Fibroblast of gingiva (primary cell): ENCODE measurements at regions not wholly inside any gene's neighbourhood (a gene's known extent, or its start where the extent isn't known, plus 50 kb on each side); places are given as distances from the start of the nearest gene placed in this dataset.
A peak's percentile ranks its signal among the peaks of the same experiment; 100 is the strongest.
"Not testable (repeated sequence)": the region's sequence is repeated elsewhere in the genome, so short reads cannot be mapped to it uniquely, and the experiment has no call there.

Source experiments
- DNase-seq: peaks from one replicate; pipeline ENCODE4 v3.0.0-alpha.2; 2011; ENCODE audit warnings: low read depth

DNA sequence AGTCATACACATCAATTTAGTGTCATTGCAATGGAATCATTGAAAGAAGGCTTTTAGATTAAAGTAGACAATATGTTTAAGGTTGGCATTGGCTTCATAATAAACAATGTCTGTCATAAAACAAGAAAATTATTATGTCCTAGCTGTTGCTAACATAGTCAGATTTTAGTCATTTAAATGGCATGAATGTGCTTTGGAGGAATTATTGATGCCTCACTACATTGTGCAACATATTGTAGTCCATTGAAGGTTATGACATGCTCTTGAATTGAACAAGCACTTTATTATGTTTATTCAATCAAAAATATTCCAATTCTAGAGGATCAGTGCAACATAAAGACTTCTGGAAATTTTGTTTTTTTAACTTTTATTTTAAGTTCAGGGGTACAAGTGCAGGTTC, 489.8 kb upstream of the AMOT start:
- DNase-seq, result peak; percentile 34

DNA sequence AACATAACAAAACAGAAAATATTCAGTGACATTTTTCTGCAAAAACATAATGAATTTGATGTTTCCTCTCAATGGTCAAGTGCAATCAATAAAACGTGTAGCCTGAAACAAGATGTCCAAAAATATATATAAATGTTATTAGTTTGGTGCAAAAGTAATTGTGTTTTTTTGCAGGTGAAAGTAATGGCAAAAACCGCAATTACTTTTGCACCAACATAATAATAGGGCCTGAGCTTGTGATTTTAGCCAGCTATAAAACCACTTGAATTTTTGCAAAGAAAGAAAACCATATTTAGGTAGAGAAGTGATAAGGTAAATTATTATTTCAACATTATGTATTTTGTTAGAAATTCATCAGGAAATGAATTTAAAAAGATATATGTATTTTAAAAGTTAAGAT, 475.3 kb upstream of the AMOT start:
- no peak for DNase-seq

DNA sequence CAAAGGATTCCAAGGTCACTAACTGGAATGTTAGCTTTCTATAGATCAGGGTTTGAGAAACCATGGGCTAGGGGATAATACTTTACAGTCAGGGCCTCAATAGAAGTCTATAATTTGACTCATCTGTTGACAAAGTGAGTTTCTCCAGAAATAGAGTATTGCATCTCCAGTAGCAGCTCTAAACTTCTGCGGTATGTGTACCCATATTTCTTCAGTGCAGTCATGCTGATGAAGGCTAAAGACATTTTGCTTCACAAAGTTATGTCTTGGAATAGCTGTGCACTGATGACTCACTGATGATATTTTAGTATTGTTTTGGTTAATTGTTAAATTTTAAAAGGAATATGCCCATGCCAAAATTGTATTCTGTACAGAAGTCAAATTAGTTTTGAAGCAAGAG, 464.9 kb upstream of the AMOT start:
- DNase-seq, result peak; percentile 88

DNA sequence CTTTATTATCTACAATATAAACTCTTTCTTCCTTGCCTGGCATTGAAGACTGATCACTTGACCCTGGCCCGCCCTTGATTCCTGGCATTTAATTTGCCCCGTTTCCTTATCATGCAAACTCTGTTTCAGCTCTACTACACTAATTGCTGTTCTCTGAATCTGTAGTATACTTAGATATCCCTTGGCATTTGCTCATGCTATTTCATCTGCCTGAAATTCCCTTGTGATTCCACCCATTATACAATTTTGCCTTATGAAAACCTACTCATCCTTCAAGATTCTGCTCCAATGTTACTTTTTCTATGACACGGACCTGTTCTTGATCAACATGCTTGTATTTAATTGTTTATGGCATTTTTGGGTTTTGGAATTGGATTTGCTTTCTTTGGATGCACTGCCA, 459.9 kb upstream of the AMOT start:
- DNase-seq, result peak; percentile 9

DNA sequence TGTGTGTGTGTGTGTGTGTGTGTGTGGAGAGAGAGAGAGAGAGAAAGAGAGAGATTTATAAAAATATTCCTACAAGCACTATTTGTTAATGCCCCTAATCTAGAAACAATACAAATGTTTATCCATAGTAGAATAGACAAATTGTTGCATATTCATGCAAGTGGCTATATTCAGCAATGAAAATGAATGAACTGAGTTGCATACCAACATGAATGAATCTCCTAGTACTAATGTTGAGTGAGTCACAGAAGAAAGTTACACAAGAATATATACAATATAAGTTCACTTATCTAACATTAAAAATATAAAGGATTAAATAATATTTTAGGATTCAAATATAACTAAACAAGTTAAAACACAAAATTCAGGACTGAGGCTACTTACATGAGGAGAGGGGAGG, 456.8 kb upstream of the AMOT start:
- DNase-seq, result peak; percentile 12

DNA sequence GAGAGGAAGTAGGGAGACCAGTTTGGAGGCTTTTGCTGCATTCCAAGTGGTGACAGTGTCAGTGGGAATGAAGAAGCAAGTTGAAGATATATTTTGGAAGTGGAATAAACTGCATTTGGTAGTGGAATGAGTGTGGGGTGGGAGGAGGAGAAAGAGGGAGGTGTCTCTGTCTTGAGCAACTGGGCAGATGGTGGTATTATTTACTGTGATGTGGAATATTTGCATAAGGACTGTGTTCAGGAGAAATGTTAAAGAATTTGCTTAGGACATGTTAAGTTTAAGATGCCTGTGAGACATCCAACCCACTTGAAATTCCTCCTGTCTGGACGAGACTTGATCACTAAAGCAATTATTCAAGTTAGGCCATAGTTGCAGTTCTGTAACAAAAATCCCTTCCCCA, 448.9 kb upstream of the AMOT start:
- DNase-seq, result peak; percentile 0

DNA sequence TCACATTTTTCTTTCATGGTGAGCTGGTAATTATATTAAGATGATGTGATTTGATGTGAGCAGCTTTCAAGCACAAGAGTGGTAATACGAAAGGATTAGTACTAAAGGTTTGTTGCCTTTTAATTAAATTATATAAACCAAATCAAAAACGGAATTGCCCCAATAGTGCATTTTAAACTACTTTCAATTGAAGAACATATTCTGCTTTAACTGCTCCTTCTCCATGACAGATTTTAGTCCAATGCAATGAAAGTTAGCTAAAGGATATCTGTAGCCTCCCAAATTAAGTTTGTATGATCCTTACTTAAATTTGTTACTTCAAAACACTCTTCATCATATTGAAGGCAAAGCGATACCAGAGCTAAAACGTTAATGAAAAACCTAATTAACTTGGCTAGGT, 447.1 kb upstream of the AMOT start:
- no peak for DNase-seq

DNA sequence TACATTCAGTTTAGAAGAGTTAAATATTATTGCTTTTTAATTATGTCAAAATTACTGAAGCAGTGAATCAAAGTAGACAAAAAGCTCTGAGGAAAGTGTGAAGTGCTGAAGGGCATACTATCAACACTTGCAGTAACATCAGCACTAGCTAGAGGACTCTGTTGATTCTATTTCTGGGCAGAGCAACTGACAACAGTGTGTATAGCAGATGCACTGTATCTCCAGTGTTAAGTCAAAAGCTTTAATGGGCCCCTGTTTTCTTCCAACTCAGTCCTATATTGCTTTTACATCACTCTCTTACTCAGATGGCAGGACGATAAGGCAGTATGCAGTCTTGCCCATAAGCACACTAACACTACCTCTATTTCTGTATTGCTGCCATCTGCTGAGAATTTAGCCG, 435.2 kb upstream of the AMOT start:
- no peak for DNase-seq

DNA sequence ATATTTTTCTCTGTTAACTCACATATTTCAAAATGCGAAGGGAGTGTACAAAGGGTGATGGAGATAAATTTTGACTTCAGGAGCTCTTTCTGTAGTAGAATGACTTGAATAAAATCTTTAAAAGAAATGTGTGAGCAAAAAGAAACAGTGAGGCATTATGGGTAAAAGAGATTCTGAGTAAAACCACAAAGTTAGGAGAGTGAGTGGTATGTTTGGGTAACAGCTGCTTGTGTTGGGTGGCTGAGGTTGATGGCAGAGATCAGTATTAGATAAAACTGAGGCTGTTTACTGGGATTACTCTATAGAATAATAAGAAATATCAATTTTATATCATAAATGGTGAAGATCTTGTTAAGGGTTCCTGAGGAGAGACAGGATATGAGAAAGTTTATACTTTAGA, 434.2 kb upstream of the AMOT start:
- DNase-seq, result no peak

DNA sequence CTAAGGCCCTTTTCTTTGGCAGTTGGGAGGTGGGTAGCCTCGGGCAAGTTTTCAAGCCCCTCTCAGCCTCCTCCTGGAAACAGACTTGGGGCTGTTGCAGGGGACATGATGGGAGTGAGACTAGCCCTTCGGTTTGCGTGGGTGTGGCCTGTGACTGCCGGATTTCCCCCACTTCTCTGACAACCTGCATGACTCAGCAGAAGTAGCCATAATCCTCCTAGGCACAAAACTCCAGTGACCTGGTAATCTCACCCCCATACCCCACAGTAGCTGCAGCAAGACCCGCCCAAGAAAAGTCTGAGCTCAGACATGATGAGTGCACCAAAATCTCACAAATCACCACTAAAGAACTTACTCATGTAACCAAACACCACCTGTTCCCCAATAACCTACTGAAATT, 433.7 kb upstream of the AMOT start:
- no peak for DNase-seq

DNA sequence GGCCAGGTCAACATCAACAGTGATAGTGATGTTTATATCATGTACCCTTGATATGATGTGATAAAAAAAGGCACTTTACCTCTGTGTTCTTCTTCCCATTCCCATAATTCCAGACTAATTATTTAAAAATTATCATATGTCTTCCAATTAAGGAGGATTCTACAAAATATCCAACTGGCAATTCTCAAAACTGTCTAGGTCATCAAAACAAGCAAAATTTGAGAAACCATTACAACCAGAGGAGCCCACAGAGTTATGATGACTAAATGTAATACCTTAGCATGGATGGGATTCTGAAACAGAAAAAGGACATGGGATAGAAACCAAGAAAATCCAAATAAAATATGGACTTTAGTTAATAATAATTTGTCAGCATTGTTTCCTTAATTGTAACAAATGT, 428.6 kb upstream of the AMOT start:
- DNase-seq, result no peak

DNA sequence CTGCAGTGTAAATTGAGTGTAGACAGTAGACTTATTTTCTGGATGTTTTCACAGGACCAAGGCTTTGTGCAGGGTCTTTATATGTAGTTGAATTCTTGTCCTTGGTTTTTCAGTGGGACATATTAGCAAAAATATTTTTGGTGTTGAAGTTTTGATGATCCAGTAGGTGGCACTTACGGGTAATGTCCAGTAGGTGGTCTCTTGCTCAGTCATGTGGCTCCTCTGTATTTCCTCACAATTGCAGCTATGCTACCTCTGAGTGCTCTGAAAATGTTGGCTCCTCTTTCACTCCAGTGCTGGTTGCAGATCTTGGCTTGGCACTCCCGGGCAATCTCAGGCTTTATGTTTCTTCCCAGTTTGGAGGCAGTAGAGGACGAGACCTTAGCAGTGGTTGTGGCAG, 419.8 kb upstream of the AMOT start:
- DNase-seq, result peak; percentile 1

DNA sequence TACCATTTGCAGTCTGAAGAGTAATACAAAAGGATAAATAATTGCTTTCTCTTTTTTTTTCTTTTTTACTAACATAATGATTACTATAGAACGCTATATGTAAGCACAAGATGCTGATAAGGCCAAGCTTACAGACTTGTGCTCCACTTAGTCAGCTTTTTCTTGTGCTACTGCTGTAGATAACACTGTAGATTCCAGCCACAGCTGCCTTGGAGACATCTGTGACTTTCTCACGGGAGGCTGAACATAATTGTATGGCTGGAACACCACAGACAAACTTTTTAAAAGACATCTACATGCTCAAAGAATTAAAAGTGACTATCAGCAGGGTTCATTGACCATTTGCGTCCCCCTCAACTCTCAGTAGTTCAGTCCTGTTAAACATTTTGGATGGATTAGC, 381.7 kb upstream of the AMOT start:
- no peak for DNase-seq

DNA sequence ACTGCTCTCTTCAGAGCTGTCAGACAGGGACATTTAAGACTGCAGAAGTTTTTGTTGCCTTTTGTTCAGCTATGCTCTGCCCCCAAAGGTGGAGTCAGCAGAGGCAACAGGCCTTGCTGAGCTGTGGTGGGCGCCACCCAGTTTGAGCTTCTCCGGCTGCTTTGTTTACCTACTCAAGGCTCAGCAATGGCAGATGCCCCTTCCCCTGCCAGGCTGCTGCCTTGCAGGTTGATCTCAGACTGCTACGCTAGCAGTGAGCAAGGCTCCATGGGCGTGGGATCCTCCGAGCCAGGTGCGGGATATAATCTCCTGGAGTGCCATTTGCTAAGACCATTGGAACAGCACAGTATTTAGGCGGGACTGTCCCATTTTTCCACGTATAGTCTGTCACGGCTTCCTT, 371.4 kb upstream of the AMOT start:
- no peak for DNase-seq

DNA sequence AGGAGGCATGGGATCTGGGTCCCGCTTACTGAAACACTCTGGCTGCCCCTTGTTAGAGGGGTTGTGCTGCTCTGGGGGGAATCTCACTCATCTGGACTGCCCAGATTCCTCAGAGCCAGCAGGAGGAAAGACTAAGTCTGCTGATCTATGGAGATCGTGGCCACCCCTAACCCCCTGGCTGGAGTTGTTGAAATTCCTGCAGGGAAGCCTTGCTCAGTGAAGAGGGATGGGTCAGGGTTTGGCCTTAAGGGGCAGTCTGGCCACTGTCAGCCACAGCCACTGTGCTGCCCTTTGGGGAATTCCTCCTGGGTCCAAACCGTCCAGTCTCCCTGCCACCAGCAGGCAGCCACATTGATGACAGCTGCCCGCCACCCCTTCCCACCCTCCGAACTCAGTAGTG, 362.0 kb upstream of the AMOT start:
- no peak for DNase-seq

DNA sequence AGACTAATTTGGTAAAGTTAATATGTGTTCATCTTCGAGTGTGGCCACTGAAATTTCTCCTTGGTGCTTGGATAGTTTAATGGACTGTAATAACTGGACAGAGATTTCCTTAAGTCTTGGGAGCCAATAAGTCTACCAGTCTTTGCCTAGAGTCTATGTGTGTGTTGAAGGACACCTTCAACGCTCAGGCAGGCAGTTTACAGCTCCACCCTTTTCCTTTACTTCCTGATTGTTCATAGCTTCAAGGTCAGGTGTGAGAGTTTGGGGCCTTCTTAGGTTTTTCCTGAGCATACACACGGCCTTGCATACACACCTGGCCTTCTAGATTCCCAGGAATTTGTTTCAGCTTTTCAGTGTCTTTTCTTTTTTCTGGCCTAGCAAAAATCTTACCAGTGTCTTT, 355.3 kb upstream of the AMOT start:
- DNase-seq, result no peak

DNA sequence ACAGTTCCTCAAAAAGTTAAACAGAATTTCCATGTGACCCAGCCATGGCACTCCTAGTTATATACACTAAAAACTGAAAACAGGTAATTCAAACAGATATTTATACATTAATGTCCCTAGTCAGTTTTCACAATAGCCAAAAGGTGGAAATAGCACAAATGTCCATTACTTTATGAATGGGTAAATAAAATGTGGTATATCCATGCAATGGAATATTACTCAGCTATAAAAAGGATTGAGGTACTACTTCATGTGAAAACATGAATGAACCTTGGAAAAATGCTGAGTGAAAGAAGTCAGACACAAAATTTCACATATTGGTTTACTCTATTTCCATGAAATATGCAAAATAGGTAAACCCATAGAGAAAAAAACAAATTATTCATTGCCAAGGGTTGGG, 351.8 kb upstream of the AMOT start:
- no peak for DNase-seq

DNA sequence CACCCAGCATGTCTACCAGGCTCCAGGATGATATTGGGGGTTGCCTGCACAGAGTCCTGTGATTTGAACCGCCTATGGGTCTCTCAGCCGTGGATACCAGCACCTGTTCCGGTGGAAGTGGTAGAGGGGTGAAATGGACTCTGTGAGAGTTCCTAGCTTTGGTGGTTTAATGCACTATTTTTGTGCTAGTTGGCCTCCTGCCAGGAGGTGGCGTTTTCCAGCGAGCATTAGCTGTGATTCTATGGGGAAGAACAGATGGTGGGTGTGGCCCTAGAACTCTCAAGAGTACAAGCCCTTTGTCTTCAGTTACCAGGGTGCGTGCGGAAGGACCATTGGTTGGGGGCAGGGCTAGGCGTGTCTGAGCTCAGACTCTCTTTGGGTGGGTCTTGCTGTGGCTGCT, 316.9 kb upstream of the AMOT start:
- no peak for DNase-seq

DNA sequence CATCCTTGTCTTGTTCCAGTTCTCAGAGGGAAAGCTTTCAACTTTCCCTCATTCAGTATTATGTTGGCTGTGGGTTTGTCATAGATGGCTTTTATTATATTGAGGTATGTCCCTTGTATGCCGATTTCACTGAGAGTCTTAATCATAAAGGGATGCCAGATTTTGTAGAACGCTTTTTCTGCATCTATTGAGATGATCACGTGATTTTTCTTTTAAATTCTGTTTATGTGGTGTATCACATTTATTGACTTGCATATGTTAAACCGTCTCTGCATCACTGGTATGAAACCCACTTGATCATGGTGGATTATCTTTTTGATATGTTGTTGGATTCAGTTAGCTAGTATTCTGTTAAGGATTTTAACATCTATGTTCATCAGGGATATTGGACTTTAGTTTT, 313.7 kb upstream of the AMOT start:
- DNase-seq, result not testable (repeated sequence)

DNA sequence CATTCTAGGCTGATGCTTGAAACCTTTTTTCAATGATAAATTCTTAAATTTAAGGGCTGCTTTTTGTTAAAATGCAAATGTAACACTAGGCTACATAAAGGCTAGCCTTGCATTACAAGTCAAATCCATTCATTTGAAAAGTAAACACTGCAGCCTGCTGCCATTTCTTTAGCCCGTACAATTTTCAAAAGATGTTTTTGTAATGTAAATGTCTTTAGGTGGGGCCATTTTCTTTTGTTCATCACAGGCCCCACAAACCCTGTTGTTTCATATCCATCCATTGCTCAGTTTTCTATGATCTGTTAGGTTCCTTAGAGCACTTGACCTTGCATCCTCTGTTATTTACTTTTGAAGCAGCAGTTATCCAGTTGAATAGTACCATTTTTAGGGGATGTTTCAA, 296.2 kb upstream of the AMOT start:
- DNase-seq, result no peak

DNA sequence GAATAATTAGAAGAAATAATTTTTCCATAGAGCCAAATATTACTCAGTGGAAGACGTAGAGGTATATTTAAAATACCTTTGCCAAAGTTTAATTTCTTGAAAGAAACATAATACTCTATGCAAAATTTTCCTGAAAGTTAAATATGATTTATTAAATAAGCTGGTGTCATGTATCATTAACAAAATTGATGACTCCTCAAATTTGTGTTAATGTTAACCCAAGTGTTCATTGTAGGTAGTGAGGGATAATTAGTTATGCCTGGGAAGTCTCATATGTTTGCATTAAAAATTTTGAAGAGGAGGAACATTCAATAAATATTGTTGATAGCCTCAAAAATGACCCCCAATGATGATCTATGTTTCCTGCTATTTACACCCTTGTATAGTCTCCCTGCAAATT, 292.7 kb upstream of the AMOT start:
- DNase-seq, result no peak

DNA sequence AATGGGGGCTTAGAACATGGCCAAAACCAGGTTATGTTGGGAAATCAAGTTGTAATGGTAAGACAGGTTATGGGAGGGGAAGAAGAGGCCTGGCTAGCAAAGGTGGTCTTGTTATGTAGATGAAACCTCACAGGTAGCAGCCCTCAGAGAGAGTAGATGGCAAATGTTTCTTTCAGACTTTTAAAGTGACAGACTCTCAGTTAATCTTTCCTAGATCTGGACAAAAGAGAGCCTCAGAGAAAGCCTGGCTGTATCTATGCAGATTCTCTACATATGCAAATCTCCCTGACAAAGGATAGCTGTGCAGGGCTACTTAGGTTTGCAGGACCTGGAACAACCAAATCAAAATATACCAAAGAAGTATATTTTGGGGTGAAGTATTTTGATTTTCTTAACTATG, 284.1 kb upstream of the AMOT start:
- DNase-seq, result no peak

DNA sequence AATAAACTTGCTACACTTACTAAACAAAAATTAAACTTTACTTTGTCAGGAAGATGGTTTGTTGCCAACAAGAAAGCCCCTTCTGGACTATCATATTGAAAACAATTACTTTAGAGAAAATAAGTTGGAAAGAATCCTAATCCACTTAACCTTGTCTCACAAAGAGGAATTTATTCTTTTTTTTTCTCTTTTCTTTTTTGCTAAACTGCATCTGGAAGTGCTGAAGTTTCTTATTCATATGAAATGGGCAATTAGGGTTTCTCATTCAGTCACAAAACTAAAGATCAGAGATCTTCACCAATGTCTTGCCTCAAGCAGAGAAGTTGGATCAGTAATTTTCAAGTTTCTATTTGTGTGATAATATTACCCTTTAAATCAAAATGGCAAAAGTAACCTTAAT, 234.9 kb upstream of the AMOT start:
- DNase-seq, result no peak

DNA sequence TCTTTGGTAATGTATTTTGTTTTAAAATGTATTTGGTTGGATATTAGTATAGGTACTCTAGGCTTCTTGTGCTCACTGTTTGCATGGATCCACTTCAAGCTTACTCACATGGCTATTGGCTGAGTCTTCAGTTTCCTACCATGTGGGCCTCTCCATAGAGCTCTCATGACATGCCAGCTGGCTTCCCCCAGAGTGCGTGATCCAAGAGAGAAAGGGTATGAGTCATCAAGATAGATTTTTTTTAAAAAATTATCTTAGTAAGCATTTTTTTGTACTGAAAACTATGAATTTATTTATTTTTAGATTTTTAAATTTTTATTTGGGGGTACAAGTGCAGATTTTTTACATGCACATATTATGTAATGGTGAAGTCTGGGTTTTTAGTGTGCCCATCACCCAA, 219.1 kb upstream of the AMOT start:
- DNase-seq, result peak; percentile 36

DNA sequence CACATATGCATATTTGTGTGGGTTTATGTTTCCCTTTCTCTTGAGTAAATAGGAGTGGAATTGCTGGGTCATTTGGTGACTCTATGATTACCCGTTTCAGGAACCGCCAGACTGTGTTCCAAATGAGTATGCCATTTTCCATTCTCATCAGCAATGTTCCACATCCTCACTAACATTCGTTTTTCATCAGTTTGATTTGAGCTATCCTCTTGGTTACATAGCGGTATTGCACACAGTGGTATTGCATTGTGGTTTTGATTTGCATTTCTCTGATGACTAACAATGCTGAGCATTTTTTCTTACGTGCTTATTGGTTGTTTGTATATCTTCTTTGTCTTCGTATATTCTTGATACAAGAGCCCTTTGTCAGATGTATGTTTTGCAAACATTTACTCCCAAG, 218.0 kb upstream of the AMOT start:
- peak; percentile 55 for DNase-seq

DNA sequence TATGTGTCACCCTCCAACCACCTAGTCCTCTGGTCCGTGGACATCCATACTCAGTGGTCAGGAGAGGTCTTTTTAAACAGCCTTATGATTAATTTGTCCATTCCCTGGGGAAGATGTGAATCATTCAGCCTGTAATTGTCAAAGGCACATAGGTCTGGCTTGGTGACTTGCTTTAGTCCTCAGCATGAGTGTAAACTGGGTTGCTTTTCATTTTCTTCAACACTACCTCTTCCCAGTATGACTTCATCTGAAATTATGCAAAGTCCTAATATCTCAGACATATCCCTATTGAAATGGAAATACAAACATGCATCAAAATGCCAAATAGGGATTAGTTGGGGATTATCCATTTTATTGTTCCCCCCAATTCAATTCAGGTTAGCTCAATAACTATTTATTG, 208.3 kb upstream of the AMOT start:
- DNase-seq, result no peak
